ENCODE measurements at regions not wholly inside any gene's neighbourhood (a gene's known extent, or its start where the extent isn't known, plus 50 kb on each side); places are given as distances from the start of the nearest gene placed in this dataset.

- FAIRE-seq = no peak
- TF ChIP-seq, protein P1, sequence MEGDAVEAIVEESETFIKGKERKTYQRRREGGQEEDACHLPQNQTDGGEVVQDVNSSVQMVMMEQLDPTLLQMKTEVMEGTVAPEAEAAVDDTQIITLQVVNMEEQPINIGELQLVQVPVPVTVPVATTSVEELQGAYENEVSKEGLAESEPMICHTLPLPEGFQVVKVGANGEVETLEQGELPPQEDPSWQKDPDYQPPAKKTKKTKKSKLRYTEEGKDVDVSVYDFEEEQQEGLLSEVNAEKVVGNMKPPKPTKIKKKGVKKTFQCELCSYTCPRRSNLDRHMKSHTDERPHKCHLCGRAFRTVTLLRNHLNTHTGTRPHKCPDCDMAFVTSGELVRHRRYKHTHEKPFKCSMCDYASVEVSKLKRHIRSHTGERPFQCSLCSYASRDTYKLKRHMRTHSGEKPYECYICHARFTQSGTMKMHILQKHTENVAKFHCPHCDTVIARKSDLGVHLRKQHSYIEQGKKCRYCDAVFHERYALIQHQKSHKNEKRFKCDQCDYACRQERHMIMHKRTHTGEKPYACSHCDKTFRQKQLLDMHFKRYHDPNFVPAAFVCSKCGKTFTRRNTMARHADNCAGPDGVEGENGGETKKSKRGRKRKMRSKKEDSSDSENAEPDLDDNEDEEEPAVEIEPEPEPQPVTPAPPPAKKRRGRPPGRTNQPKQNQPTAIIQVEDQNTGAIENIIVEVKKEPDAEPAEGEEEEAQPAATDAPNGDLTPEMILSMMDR (IDR thresholded peaks at IDR 0.05; ENCODE audit: borderline replicate concordance, extremely low read depth, insufficient read depth) = no peak
- no peak for DNase-seq
Observed at GRCh38 chr1:221053889-221054288, 174.6 kb downstream of the HLX start.

GRCh38 chr1:221059506-221059905, 180.3 kb downstream of the HLX start:
- Histone ChIP-seq H3K36me3 (ENCODE audit: control insufficient read depth in 2 of 3, insufficient read depth in 3 of 3, low read length in 3 of 3) (no peaks in the 10 kb centered on the region), H3K9ac (ENCODE audit: low read length in 3 of 3) (no peak overlapping the region), H3K4me3 (ENCODE audit: low read length in 3 of 3) (no peak overlapping the region), H3K4me1 (ENCODE audit: control insufficient read depth in 2 of 3, insufficient read depth in 2 of 3, low read depth in 1 of 3, low read length in 3 of 3) (no peaks in the 10 kb centered on the region), H3K27ac (ENCODE audit: low read depth in 2 of 2, low read length in 2 of 2) (no peak overlapping the region), H3K27me3 (ENCODE audit: control insufficient read depth, insufficient read depth, low read length) (no peaks in the 10 kb centered on the region), H3K9me3 (ENCODE audit: control insufficient read depth in 2 of 3, insufficient read depth in 1 of 3, low read length in 3 of 3) (no peaks in the 10 kb centered on the region)
- intact Hi-C loops (cut with DNase I) = no loop called here
- TF ChIP-seq, protein P1 (IDR thresholded peaks at IDR 0.05; ENCODE audit: borderline replicate concordance, extremely low read depth, insufficient read depth) = no peak
- no peak for FAIRE-seq
- no peak for DNase-seq

More at GRCh38 chr1:221053889-221054288, 174.6 kb downstream of the HLX start:
- Histone ChIP-seq H3K9me3 (ENCODE audit: control insufficient read depth in 2 of 3, insufficient read depth in 1 of 3, low read length in 3 of 3) (no peaks in the 10 kb centered on the region), H3K27ac (ENCODE audit: low read depth in 2 of 2, low read length in 2 of 2) (no peak overlapping the region), H3K9ac (ENCODE audit: low read length in 3 of 3) (no peak overlapping the region), H3K4me1 (ENCODE audit: control insufficient read depth in 2 of 3, insufficient read depth in 2 of 3, low read depth in 1 of 3, low read length in 3 of 3) (no peaks in the 10 kb centered on the region), H3K27me3 (ENCODE audit: control insufficient read depth, insufficient read depth, low read length) (no peaks in the 10 kb centered on the region), H3K36me3 (ENCODE audit: control insufficient read depth in 2 of 3, insufficient read depth in 3 of 3, low read length in 3 of 3) (no peaks in the 10 kb centered on the region), H3K4me3 (ENCODE audit: low read length in 3 of 3) (no peak overlapping the region)
- intact Hi-C loops (cut with DNase I) = no loop called here

DNA sequence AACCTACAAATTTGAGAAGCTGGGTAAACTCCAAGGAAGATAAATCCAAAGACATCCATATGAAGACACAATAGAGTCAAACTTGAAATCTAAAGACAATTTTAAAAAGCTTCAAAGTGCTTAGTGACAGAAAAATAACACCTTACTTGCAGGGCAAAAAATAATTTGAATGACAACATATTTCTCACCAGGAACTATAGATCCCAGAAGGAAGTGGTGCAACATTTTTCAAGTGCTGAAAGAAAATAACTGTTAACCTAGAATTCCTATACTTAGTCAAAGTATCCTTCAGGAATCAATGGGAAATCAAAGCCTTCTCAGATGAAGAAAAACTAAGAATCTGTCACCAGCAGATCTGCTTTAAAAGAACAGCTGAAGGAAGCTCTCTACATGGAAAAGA, 184.4 kb downstream of the HLX start:
- DNase-seq (no peak), FAIRE-seq (no peak)
- H3K9ac ChIP-seq (ENCODE audit: low read length in 3 of 3) = no peak overlapping the region
- no peak overlapping the region for H3K27ac ChIP-seq (ENCODE audit: low read depth in 2 of 2, low read length in 2 of 2)
- TF ChIP-seq, protein P1 (IDR thresholded peaks at IDR 0.05; ENCODE audit: borderline replicate concordance, extremely low read depth, insufficient read depth) = no peak
- no peaks in the 10 kb centered on the region for H3K4me1 ChIP-seq (ENCODE audit: control insufficient read depth in 2 of 3, insufficient read depth in 2 of 3, low read depth in 1 of 3, low read length in 3 of 3)
- no peaks in the 10 kb centered on the region for H3K36me3 ChIP-seq (ENCODE audit: control insufficient read depth in 2 of 3, insufficient read depth in 3 of 3, low read length in 3 of 3)
- H3K27me3 ChIP-seq (ENCODE audit: control insufficient read depth, insufficient read depth, low read length) = no peaks in the 10 kb centered on the region
- H3K9me3 ChIP-seq (ENCODE audit: control insufficient read depth in 2 of 3, insufficient read depth in 1 of 3, low read length in 3 of 3) = no peaks in the 10 kb centered on the region
- intact Hi-C loops (cut with DNase I) = no loop called here
- no peak overlapping the region for H3K4me3 ChIP-seq (ENCODE audit: low read length in 3 of 3)

- no peak overlapping the region for H3K9ac ChIP-seq (ENCODE audit: low read length in 3 of 3)
- no peaks in the 10 kb centered on the region for H3K27me3 ChIP-seq (ENCODE audit: control insufficient read depth, insufficient read depth, low read length)
- FAIRE-seq (no peak), DNase-seq (no peak)
- no peaks in the 10 kb centered on the region for H3K4me1 ChIP-seq (ENCODE audit: control insufficient read depth in 2 of 3, insufficient read depth in 2 of 3, low read depth in 1 of 3, low read length in 3 of 3)
- no peak overlapping the region for H3K4me3 ChIP-seq (ENCODE audit: low read length in 3 of 3)
- TF ChIP-seq, protein P1 (IDR thresholded peaks at IDR 0.05; ENCODE audit: borderline replicate concordance, extremely low read depth, insufficient read depth) = no peak
- no peaks in the 10 kb centered on the region for H3K9me3 ChIP-seq (ENCODE audit: control insufficient read depth in 2 of 3, insufficient read depth in 1 of 3, low read length in 3 of 3)
- H3K27ac ChIP-seq (ENCODE audit: low read depth in 2 of 2, low read length in 2 of 2) = no peak overlapping the region
- intact Hi-C loops (cut with DNase I) = no loop called here
- no peaks in the 10 kb centered on the region for H3K36me3 ChIP-seq (ENCODE audit: control insufficient read depth in 2 of 3, insufficient read depth in 3 of 3, low read length in 3 of 3)
Observed at GRCh38 chr1:221066351-221067001, 187.2 kb downstream of the HLX start.
